HCT116 (cell line): ENCODE measurements at regions not wholly inside any gene's neighbourhood (a gene's known extent, or its start where the extent isn't known, plus 50 kb on each side); places are given as distances from the start of the nearest gene placed in this dataset.

ENCODE experiments used
- ATAC-seq: fragments of 200-7000 bp; cut with Tn5 transposase; 2 replicates; pipeline ENCODE4 v1.9.1; 2020; ENCODE audit warnings: mild to moderate bottlenecking, moderate library complexity
- BruUV-seq: library from RNA; stranded (reverse); fragments of 400-500 nt; replicated peaks from 2 replicates; lab custom pipeline; 2021; lab: Mats Ljungman, UMichigan
- CTCF ChIA-PET: fragments of 300-600 bp; sonication (Branson Sonifier 250); formaldehyde crosslinking; loops from one replicate; lab custom pipeline; 2021; ENCODE audit warnings: antibody characterized with exemption; lab: Charles Lee
- POLR2A ChIA-PET: fragments of 300-600, 350-600 bp; sonication (Branson Sonifier 250); formaldehyde crosslinking; loops from one replicate; lab custom pipeline; 2021; ENCODE audit warnings: antibody characterized with exemption; lab: Charles Lee
- RAD21 ChIA-PET, 2 experiments: fragments of 300-600 bp; sonication (Branson Sonifier 250); formaldehyde crosslinking; loops; one replicate each; lab custom pipeline; 2023; ENCODE audit warnings: low total read pairs in 2 of 2; ENCODE audit not compliant: uncharacterized antibody in 2 of 2, unreplicated experiment in 2 of 2, low non-redundant PET in 1 of 2; lab: Charles Lee
- DNase-seq: peaks from one replicate; pipeline ENCODE4 v3.0.0-alpha.2; 2010; ENCODE audit warnings: low read depth, low spot score
- H2AFZ ChIP-seq: fragments of 200-600 bp; shearing (Covaris generic), sonication (generic); 2 replicates; pipeline ENCODE4 v1.6.1; 2017; ENCODE audit warnings: low read depth, mixed run types, mixed read lengths, antibody characterized with exemption, low read length; ENCODE audit not compliant: poor library complexity, severe bottlenecking
- H3K27ac ChIP-seq: 2 replicates; pipeline ENCODE4 v1.5.1; 2012; ENCODE audit warnings: low read depth, low read length
- H3K27me3 ChIP-seq: fragments of 200-600 bp; sonication (generic); 2 replicates; pipeline ENCODE4 v1.6.1; 2016; ENCODE audit warnings: mixed run types, low read length, mixed read lengths; ENCODE audit not compliant: insufficient read depth
- H3K36me3 ChIP-seq, 2 experiments: fragments of 200-500 bp in 1 of 2; fragments of 200-600 bp in 1 of 2; sonication (Bioruptor generic) in 1 of 2; sonication (generic) in 1 of 2; 2 replicates each; pipeline versions ENCODE4 v1.5.1 to v1.6.1; 2014 to 2016; ENCODE audit warnings: low read length in 2 of 2, inconsistent platforms in 1 of 2, mixed read lengths in 1 of 2, mixed run types in 1 of 2; ENCODE audit not compliant: insufficient read depth in 2 of 2, control insufficient read depth in 1 of 2
- H3K4me1 ChIP-seq, 2 experiments: fragments of 200-600 bp in 1 of 2; sonication (generic) in 1 of 2; 2 replicates each; pipeline versions ENCODE4 v1.5.1 to v1.6.1; 2012 to 2017; ENCODE audit warnings: low read length in 2 of 2, inconsistent platforms in 1 of 2, mild to moderate bottlenecking in 1 of 2, mixed read lengths in 1 of 2, mixed run types in 1 of 2, moderate library complexity in 1 of 2; ENCODE audit not compliant: insufficient read depth in 2 of 2, control insufficient read depth in 1 of 2
- H3K4me2 ChIP-seq: fragments of 200-600 bp; sonication (generic); 2 replicates; pipeline ENCODE4 v1.6.1; 2017; ENCODE audit warnings: mixed run types, low read length, mixed read lengths
- H3K4me3 ChIP-seq, 2 experiments: fragments of 200-600 bp in 1 of 2; sonication (generic) in 1 of 2; replicated peaks in 1 of 2; 2 replicates each; pipeline ENCODE4 v1.5.1; 2011 to 2016; ENCODE audit warnings: low read length in 2 of 2, control low read depth in 1 of 2, low read depth in 1 of 2, mild to moderate bottlenecking in 1 of 2, mixed read lengths in 1 of 2, mixed run types in 1 of 2
- H3K79me2 ChIP-seq: fragments of 200-600 bp; sonication (generic); 2 replicates; pipeline ENCODE4 v1.6.1; 2017; ENCODE audit warnings: mild to moderate bottlenecking, mixed run types, low read length, moderate library complexity, mixed read lengths; ENCODE audit not compliant: insufficient read depth
- H3K9ac ChIP-seq: fragments of 200-600 bp; sonication (generic); 2 replicates; pipeline ENCODE4 v1.6.1; 2016; ENCODE audit warnings: low read length, mixed read lengths
- H3K9me2 ChIP-seq: fragments of 200-600 bp; sonication (generic), shearing (Covaris generic); 2 replicates; pipeline ENCODE4 v1.6.1; 2017; ENCODE audit warnings: mixed run types, mild to moderate bottlenecking, moderate library complexity; ENCODE audit not compliant: insufficient read depth
- H3K9me3 ChIP-seq, 2 experiments: fragments of 200-500 bp in 1 of 2; fragments of 200-600 bp in 1 of 2; sonication (Bioruptor generic) in 1 of 2; sonication (generic) in 1 of 2; 2 replicates each; pipeline ENCODE4 v1.6.1; 2014 to 2017; ENCODE audit warnings: low read length in 2 of 2, mixed read lengths in 2 of 2, inconsistent platforms in 1 of 2, low read depth in 1 of 2, mild to moderate bottlenecking in 1 of 2, mixed run types in 1 of 2, moderate library complexity in 1 of 2; ENCODE audit not compliant: control insufficient read depth in 1 of 2, insufficient read depth in 1 of 2
- H4K20me1 ChIP-seq: fragments of 200-600 bp; sonication (generic), shearing (Covaris generic); 2 replicates; pipeline ENCODE4 v1.6.1; 2017; ENCODE audit warnings: mixed run types, mild to moderate bottlenecking, moderate library complexity; ENCODE audit not compliant: insufficient read depth
- ATF3 ChIP-seq: IDR thresholded peaks from 2 replicates; pipeline ENCODE4 v1.6.1; 2012
- CEBPB ChIP-seq: IDR thresholded peaks from 2 replicates; pipeline ENCODE4 v1.6.1; 2012; ENCODE audit warnings: low read depth
- EZH2 ChIP-seq: fragments of 200-600 bp; sonication (generic); IDR thresholded peaks from 2 replicates; pipeline ENCODE4 v1.6.1; 2017; ENCODE audit warnings: antibody characterized with exemption, mixed run types
- REST ChIP-seq: IDR thresholded peaks from 2 replicates; pipeline ENCODE4 v1.6.1; 2012; ENCODE audit warnings: low read depth
- SIN3A ChIP-seq: IDR thresholded peaks from 2 replicates; pipeline ENCODE4 v1.6.1; 2012; ENCODE audit warnings: low read depth
- YY1 ChIP-seq: IDR thresholded peaks from 2 replicates; pipeline ENCODE4 v1.6.1; 2011; ENCODE audit warnings: low read length, low read depth, moderate library complexity, mild to moderate bottlenecking; ENCODE audit not compliant: insufficient replicate concordance; ENCODE audit errors: extremely low read depth
- intact Hi-C: fragments of 100-400 bp; cut with micrococcal nuclease; formaldehyde crosslinking; loops from 2 replicates; pipeline ENCODE4 v1.10.0; 2022

- no peak overlapping the region for H3K4me3 ChIP-seq
- intact Hi-C loops, result no loop called here
- CTCF ChIA-PET, result no interaction called here
- RAD21 ChIA-PET, result no interaction called here
- POLR2A ChIA-PET, result no interaction called here
- no peaks in the 10 kb centered on the region for H3K36me3 ChIP-seq
- no peaks in the 10 kb centered on the region for H3K9me2 ChIP-seq
- no peaks in the 10 kb centered on the region for H4K20me1 ChIP-seq
- no peaks in the 10 kb centered on the region for H3K9me3 ChIP-seq
- H2AFZ ChIP-seq, result no peak overlapping the region
- BruUV-seq, result no TSS peak
- H3K27me3 ChIP-seq, result peaks cover 28% of the 10 kb centered on the region
- H3K4me2 ChIP-seq, result no peak overlapping the region
- ATAC-seq (no peak), DNase-seq (no peak)
- H3K9ac ChIP-seq, result no peak overlapping the region
- TF ChIP-seq CEBPB (no peak), EZH2 (no peak), YY1 (no peak), ATF3 (no peak), REST (no peak), SIN3A (no peak)
- TF ChIP-seq, all 23 proteins: peak for 0
- no peaks in the 10 kb centered on the region for H3K4me1 ChIP-seq
- H3K79me2 ChIP-seq, result no peaks in the 10 kb centered on the region
- no peak overlapping the region for H3K27ac ChIP-seq
Measured at GRCh38 chr3:25313286-25313685, 114.8 kb upstream of the RARB start.
